ENCODE measurements at regions not wholly inside any gene's neighbourhood (a gene's known extent, or its start where the extent isn't known, plus 50 kb on each side); places are given as distances from the start of the nearest gene placed in this dataset.

DNA sequence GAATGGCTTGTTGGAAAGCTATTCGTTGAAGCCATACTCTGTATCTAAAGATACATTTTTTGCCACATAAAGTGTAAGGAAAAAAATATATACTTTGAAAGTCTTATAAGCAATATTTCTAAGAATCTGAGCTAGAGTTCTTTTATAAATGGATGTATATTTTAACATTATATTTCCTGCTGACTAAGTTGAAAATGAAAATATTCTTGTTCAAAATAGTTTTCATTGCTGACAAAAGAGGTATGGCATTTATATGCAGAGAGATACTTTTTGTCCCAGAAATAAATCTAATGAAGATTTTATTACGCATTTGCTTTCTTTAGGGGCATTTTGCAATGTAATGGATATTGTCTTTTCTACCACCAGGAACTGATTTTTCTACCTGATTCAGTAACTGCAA lies 834.9 kb downstream of the LRFN5 start:
- Histone ChIP-seq H3K36me3 (replicated peaks) (no peaks in the 10 kb centered on the region), H3K4me3 (ENCODE audit: low read depth, low read length) (no peak overlapping the region), H3K27ac (no peak overlapping the region), H3K27me3 (replicated peaks) (no peaks in the 10 kb centered on the region)
- TF ChIP-seq, protein P1, sequence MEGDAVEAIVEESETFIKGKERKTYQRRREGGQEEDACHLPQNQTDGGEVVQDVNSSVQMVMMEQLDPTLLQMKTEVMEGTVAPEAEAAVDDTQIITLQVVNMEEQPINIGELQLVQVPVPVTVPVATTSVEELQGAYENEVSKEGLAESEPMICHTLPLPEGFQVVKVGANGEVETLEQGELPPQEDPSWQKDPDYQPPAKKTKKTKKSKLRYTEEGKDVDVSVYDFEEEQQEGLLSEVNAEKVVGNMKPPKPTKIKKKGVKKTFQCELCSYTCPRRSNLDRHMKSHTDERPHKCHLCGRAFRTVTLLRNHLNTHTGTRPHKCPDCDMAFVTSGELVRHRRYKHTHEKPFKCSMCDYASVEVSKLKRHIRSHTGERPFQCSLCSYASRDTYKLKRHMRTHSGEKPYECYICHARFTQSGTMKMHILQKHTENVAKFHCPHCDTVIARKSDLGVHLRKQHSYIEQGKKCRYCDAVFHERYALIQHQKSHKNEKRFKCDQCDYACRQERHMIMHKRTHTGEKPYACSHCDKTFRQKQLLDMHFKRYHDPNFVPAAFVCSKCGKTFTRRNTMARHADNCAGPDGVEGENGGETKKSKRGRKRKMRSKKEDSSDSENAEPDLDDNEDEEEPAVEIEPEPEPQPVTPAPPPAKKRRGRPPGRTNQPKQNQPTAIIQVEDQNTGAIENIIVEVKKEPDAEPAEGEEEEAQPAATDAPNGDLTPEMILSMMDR (IDR thresholded peaks at IDR 0.05; ENCODE audit: low read depth, low read length, missing control alignments), result no peak
- in situ Hi-C loops (cut with HindIII; ENCODE audit: low pct_ligation_motif_present, low sequenced_read_pairs), result no loop called here
- DNase-seq, result no peak

DNA sequence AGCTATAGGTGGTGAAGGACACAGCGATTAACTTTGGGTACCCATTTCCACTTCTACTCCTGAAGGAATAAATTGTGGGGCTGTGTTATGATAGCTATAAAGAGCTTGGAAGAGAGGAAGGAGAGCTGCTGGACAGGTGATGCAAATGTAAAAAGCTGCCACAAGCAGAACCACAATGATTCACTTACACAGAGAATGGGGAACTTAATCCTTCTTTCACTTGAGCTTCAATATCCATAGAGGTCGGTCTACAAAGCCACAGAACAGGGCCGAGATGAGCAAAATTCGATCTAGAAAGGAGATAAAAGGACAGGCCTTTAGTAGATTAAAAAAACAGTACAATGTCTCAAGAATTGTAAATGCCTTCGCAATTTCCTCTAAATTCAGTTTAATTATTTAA lies 831.1 kb downstream of the LRFN5 start:
- H3K4me3 ChIP-seq (ENCODE audit: low read depth, low read length), result no peak overlapping the region
- TF ChIP-seq, protein P1 (IDR thresholded peaks at IDR 0.05; ENCODE audit: low read depth, low read length, missing control alignments), result no peak
- H3K36me3 ChIP-seq (replicated peaks), result no peaks in the 10 kb centered on the region
- no peak overlapping the region for H3K27ac ChIP-seq
- DNase-seq, result no peak
- in situ Hi-C loops (cut with HindIII; ENCODE audit: low pct_ligation_motif_present, low sequenced_read_pairs), result no loop called here
- H3K27me3 ChIP-seq (replicated peaks), result no peaks in the 10 kb centered on the region

DNA sequence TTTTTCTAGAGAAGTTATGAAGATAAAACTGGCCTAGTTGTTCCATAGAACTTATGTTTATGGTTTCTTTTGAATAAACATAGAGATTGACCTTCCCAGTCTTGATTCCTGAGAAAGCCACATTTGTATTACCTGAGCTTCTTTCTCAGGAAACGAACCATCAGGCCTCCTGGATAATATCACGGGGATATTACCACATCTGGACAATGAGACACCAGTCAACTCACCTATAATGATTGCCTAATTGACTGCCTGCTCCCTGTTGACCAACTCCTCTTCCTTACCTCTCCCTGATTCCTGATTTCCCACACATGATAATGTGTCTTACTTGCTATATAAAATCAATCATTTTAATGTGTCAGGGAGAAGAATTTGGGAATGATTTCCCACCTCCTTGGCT lies 822.7 kb downstream of the LRFN5 start:
- in situ Hi-C loops (cut with HindIII; ENCODE audit: low pct_ligation_motif_present, low sequenced_read_pairs), result no loop called here
- H3K27me3 ChIP-seq (replicated peaks), result no peaks in the 10 kb centered on the region

DNA sequence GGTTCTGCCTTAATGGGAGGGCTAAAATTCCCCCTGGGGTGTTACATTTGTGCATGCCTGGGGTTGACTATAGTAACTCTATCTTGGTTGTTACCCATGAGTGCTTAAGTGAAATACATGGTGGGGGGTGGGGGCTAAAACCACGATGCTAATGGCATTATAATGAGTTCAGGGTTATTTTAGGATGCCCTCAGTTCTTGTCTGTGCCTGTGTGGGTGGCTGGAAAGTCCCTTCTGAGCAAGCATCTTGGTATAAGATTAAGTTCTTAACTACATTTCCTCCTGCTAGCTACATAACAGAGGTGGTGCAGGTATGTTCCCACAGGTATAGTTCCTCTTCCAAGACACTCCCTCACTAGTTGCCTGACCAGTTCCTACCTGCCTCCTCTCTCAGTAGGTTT lies 822.3 kb downstream of the LRFN5 start:
- Histone ChIP-seq H3K27me3 (replicated peaks) (no peaks in the 10 kb centered on the region), H3K36me3 (replicated peaks) (no peaks in the 10 kb centered on the region), H3K4me3 (ENCODE audit: low read depth, low read length) (no peak overlapping the region), H3K27ac (no peak overlapping the region)
- in situ Hi-C loops (cut with HindIII; ENCODE audit: low pct_ligation_motif_present, low sequenced_read_pairs), result no loop called here
- TF ChIP-seq, protein P1 (IDR thresholded peaks at IDR 0.05; ENCODE audit: low read depth, low read length, missing control alignments), result no peak
- DNase-seq, result no peak

More for the DNA sequence above, 822.7 kb downstream of the LRFN5 start:
- H3K27ac ChIP-seq, result no peak overlapping the region
- DNase-seq, result no peak
- H3K36me3 ChIP-seq (replicated peaks), result no peaks in the 10 kb centered on the region
- no peak overlapping the region for H3K4me3 ChIP-seq (ENCODE audit: low read depth, low read length)
- TF ChIP-seq, protein P1 (IDR thresholded peaks at IDR 0.05; ENCODE audit: low read depth, low read length, missing control alignments), result no peak

DNA sequence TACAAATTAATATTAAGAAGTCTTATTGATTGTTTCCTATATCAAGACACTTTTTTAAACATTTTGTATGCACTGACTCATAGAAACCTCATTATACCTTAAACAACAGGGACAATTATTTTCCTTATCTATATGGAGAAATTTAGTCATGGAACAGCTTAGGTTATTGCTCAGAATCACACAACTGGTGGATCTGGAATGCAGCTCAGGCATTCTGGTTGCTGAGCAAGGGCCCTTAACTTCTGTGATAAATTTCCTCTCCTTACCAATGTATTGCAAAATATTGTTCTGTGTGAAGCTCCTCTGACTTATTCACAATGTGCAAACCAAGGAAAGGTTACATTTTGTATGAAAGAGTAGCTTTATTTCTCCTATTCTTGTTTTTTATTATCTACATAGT lies 817.8 kb downstream of the LRFN5 start:
- H3K36me3 ChIP-seq (replicated peaks), result no peaks in the 10 kb centered on the region
- H3K4me3 ChIP-seq (ENCODE audit: low read depth, low read length), result no peak overlapping the region
- in situ Hi-C loops (cut with HindIII; ENCODE audit: low pct_ligation_motif_present, low sequenced_read_pairs), result no loop called here
- no peak for DNase-seq
- no peak overlapping the region for H3K27ac ChIP-seq
- no peaks in the 10 kb centered on the region for H3K27me3 ChIP-seq (replicated peaks)
- TF ChIP-seq, protein P1 (IDR thresholded peaks at IDR 0.05; ENCODE audit: low read depth, low read length, missing control alignments), result no peak

DNA sequence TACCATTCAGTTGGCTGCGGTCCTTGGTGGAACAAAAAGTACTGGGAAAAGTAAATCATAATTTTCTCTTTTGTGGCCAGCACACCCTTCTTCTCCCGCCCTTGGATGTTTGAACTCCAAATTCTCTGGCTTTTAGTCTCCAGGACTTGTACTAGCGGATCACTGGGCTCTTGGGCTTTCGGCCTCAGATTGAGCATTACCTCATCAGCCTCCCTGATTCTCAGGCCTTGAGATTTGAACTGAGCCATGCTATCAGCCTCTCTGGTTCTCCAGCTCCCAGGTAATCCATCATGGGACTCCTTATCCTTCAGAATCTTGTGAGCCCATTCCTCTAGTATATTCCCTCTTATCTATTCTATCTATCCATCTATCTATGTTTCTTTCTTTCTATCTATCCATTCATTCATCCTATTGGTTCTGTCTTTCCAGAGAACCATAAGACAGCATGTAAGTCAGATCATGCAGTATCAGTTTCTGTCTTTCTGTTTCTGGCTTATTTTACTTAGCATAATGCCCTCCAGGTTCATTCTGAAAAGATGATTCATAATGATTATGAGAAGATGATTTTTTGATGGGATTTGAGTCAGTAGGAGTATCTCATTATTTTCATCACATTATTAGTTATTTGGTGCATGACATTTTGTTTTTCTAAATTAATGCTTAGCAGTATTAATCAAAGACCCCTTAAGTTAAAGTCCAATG lies 814.9 kb downstream of the LRFN5 start:
- H3K4me3 ChIP-seq (ENCODE audit: low read depth, low read length), result no peak overlapping the region
- H3K27me3 ChIP-seq (replicated peaks), result no peaks in the 10 kb centered on the region
- in situ Hi-C loops (cut with HindIII; ENCODE audit: low pct_ligation_motif_present, low sequenced_read_pairs), result no loop called here
- H3K36me3 ChIP-seq (replicated peaks), result no peaks in the 10 kb centered on the region
- H3K27ac ChIP-seq, result no peak overlapping the region
- DNase-seq, result no peak
- TF ChIP-seq, protein P1 (IDR thresholded peaks at IDR 0.05; ENCODE audit: low read depth, low read length, missing control alignments), result no peak
